Caco-2 (cell line): ENCODE measurements at regions not wholly inside any gene's neighbourhood (a gene's known extent, or its start where the extent isn't known, plus 50 kb on each side); places are given as distances from the start of the nearest gene placed in this dataset.

Experiments
- BruUV-seq: library from RNA; stranded (reverse); fragments of 400-500 nt; replicated peaks from 2 replicates; lab custom pipeline; 2021; lab: Mats Ljungman, UMichigan
- CTCF ChIA-PET: fragments of 300-600 bp; sonication (Branson Sonifier 250); formaldehyde crosslinking; loops from one replicate; lab custom pipeline; 2022; ENCODE audit warnings: antibody characterized with exemption; lab: Charles Lee
- POLR2A ChIA-PET: fragments of 300-600 bp; sonication (Branson Sonifier 250); formaldehyde crosslinking; loops from one replicate; lab custom pipeline; 2022; ENCODE audit warnings: antibody characterized with exemption; lab: Charles Lee
- DNase-seq, 2 experiments: peaks; one replicate each; pipeline versions ENCODE4 v3.0.0 to v3.0.0-alpha.2; 2020 to 2022
- H3K27me3 ChIP-seq: replicated peaks from 2 replicates; pipeline ENCODE4 v1.6.0; 2011; ENCODE audit warnings: low read length; ENCODE audit not compliant: control insufficient read depth, insufficient read depth
- H3K36me3 ChIP-seq: 2 replicates; pipeline ENCODE4 v1.5.1; 2011; ENCODE audit warnings: low read length; ENCODE audit not compliant: control insufficient read depth, insufficient read depth
- H3K4me1 ChIP-seq: fragments of 250-450 bp; sonication (Bioruptor Pico); 2 replicates; pipeline ENCODE4 v1.5.1; 2020; ENCODE audit warnings: mild to moderate bottlenecking
- H3K4me3 ChIP-seq: 2 replicates; pipeline ENCODE4 v1.5.1; 2011; ENCODE audit warnings: low read depth, mild to moderate bottlenecking, control low read depth, low read length
- H3K9me3 ChIP-seq: fragments of 250-450 bp; sonication (Bioruptor Pico); 2 replicates; pipeline ENCODE4 v1.5.1; 2020; ENCODE audit warnings: mild to moderate bottlenecking, moderate library complexity
- H3K27ac Mint-ChIP-seq: one replicate; pipeline ENCODE4 v1.8.0; 2022; ENCODE audit warnings: mixed read lengths; ENCODE audit not compliant: unreplicated experiment
- H3K27me3 Mint-ChIP-seq: one replicate; pipeline ENCODE4 v1.8.0; 2022; ENCODE audit warnings: mixed read lengths; ENCODE audit not compliant: insufficient read depth, unreplicated experiment
- H3K36me3 Mint-ChIP-seq: one replicate; pipeline ENCODE4 v1.8.0; 2022; ENCODE audit warnings: mild to moderate bottlenecking, mixed read lengths; ENCODE audit not compliant: insufficient read depth, unreplicated experiment
- H3K4me1 Mint-ChIP-seq: one replicate; pipeline ENCODE4 v1.8.0; 2022; ENCODE audit warnings: low read depth, mixed read lengths; ENCODE audit not compliant: unreplicated experiment
- H3K4me3 Mint-ChIP-seq: one replicate; pipeline ENCODE4 v1.8.0; 2022; ENCODE audit warnings: mild to moderate bottlenecking, moderate library complexity, mixed read lengths; ENCODE audit not compliant: unreplicated experiment
- H3K9me3 Mint-ChIP-seq: one replicate; pipeline ENCODE4 v1.8.0; 2022; ENCODE audit warnings: mixed read lengths; ENCODE audit not compliant: unreplicated experiment
- CTCF ChIP-seq, 2 experiments: fragments of 200-600 bp in 1 of 2; IDR thresholded peaks; 1 replicate in 1 of 2; 2 replicates in 1 of 2; pipeline versions ENCODE4 v1.5.1 to v1.8.0; 2011 to 2022; ENCODE audit warnings: antibody characterized with exemption in 1 of 2, control low read depth in 1 of 2, inconsistent platforms in 1 of 2, low read depth in 1 of 2, low read length in 1 of 2, mild to moderate bottlenecking in 1 of 2, moderate library complexity in 1 of 2; ENCODE audit not compliant: insufficient read depth in 1 of 2, severe bottlenecking in 1 of 2, unreplicated experiment in 1 of 2
- intact Hi-C: fragments of 100-400 bp; cut with micrococcal nuclease; formaldehyde crosslinking; loops from one replicate; pipeline ENCODE4 v1.10.0; 2022; ENCODE audit not compliant: unreplicated experiment

GRCh38 chr1:234699795-234700665 lies 90.1 kb upstream of the IRF2BP2 start:
- H3K4me1 Mint-ChIP-seq = peaks cover 9% of the 10 kb centered on the region
- Histone ChIP-seq H3K4me1 (peaks cover 12% of the 10 kb centered on the region), H3K4me3 (no peak overlapping the region), H3K9me3 (no peaks in the 10 kb centered on the region), H3K27me3 (no peaks in the 10 kb centered on the region), H3K36me3 (no peaks in the 10 kb centered on the region)
- no peak for TF ChIP-seq CTCF (IDR thresholded peaks at IDR 0.05; ENCODE audit: insufficient read depth in 1 of 2, low read depth in 1 of 2, low read length in 1 of 2, severe bottlenecking in 1 of 2, unreplicated experiment in 1 of 2)
- DNase-seq = no peak
- intact Hi-C loops = loop anchor here (2.0 kb wide), 1 partner anchor 13 kb away; no protein-coding TSS in a partner anchor
- H3K27me3 Mint-ChIP-seq = no peaks in the 10 kb centered on the region
- no peak overlapping the region for H3K4me3 Mint-ChIP-seq
- no peaks in the 10 kb centered on the region for H3K9me3 Mint-ChIP-seq
- H3K27ac Mint-ChIP-seq = peak overlapping the region; percentile 5
- ChIA-PET CTCF (interaction anchor here (0.7 kb wide), 1 partner anchor 24 kb away, joined by 4 read pairs; no protein-coding TSS in a partner anchor), POLR2A (interaction anchor here (0.6 to 1.2 kb wide), 3 partner anchors 16 to 667 kb away, joined by 3 read pairs; partner anchors contain the start of gene TBCE)
- H3K36me3 Mint-ChIP-seq = no peaks in the 10 kb centered on the region
- BruUV-seq = no TSS peak

GRCh38 chr1:234698686-234699085 lies 88.7 kb upstream of the IRF2BP2 start:
- Histone ChIP-seq H3K36me3 (no peaks in the 10 kb centered on the region), H3K9me3 (no peaks in the 10 kb centered on the region), H3K4me1 (peaks cover 12% of the 10 kb centered on the region), H3K27me3 (no peaks in the 10 kb centered on the region), H3K4me3 (no peak overlapping the region)
- Mint-ChIP-seq H3K4me3 (no peak overlapping the region), H3K36me3 (no peaks in the 10 kb centered on the region), H3K4me1 (peaks cover 9% of the 10 kb centered on the region), H3K27me3 (no peaks in the 10 kb centered on the region), H3K9me3 (no peaks in the 10 kb centered on the region), H3K27ac (no peak overlapping the region)
- BruUV-seq = no TSS peak
- CTCF ChIA-PET = no interaction called here
- POLR2A ChIA-PET = interaction anchor here (1.0 kb wide), 1 partner anchor 26 kb away, joined by 3 read pairs; no protein-coding TSS in a partner anchor
- intact Hi-C loops = loop anchor here (2.0 kb wide), 1 partner anchor 14 kb away; no protein-coding TSS in a partner anchor
- TF ChIP-seq CTCF (IDR thresholded peaks at IDR 0.05; ENCODE audit: insufficient read depth in 1 of 2, low read depth in 1 of 2, low read length in 1 of 2, severe bottlenecking in 1 of 2, unreplicated experiment in 1 of 2) = no peak
- DNase-seq = no peak

GRCh38 chr1:234697741-234698140 lies 87.8 kb upstream of the IRF2BP2 start:
- no peak overlapping the region for H3K4me3 ChIP-seq
- no peak for DNase-seq
- POLR2A ChIA-PET = no interaction called here
- H3K4me3 Mint-ChIP-seq = no peak overlapping the region
- BruUV-seq = no TSS peak
- H3K36me3 ChIP-seq = no peaks in the 10 kb centered on the region
- CTCF ChIA-PET = no interaction called here
- H3K27ac Mint-ChIP-seq = no peak overlapping the region
- no peaks in the 10 kb centered on the region for H3K9me3 ChIP-seq
- no peaks in the 10 kb centered on the region for H3K36me3 Mint-ChIP-seq
- no peaks in the 10 kb centered on the region for H3K27me3 Mint-ChIP-seq
- H3K4me1 ChIP-seq = peaks cover 12% of the 10 kb centered on the region
- H3K9me3 Mint-ChIP-seq = no peaks in the 10 kb centered on the region
- intact Hi-C loops = loop anchor here (2.0 kb wide), 1 partner anchor 15 kb away; no protein-coding TSS in a partner anchor
- TF ChIP-seq CTCF (IDR thresholded peaks at IDR 0.05; ENCODE audit: insufficient read depth in 1 of 2, low read depth in 1 of 2, low read length in 1 of 2, severe bottlenecking in 1 of 2, unreplicated experiment in 1 of 2) = no peak
- no peaks in the 10 kb centered on the region for H3K27me3 ChIP-seq
- H3K4me1 Mint-ChIP-seq = peaks cover 9% of the 10 kb centered on the region
